Keratinocyte (primary cell): ENCODE measurements at regions not wholly inside any gene's neighbourhood (a gene's known extent, or its start where the extent isn't known, plus 50 kb on each side); places are given as distances from the start of the nearest gene placed in this dataset.

Experiments
- DNase-seq: peaks from one replicate; pipeline ENCODE4 v3.0.0-alpha.2; 2011; ENCODE audit warnings: low read depth, missing footprints, low spot score
- FAIRE-seq: peaks from 2 replicates; lab custom pipeline; 2011; peaks lifted over from hg19 to GRCh38; lab: Jason Lieb, UNC
- H2AFZ ChIP-seq: 2 replicates; pipeline ENCODE4 v1.6.0; 2012; ENCODE audit warnings: low read length, control low read depth, inconsistent platforms; ENCODE audit not compliant: control insufficient read depth
- H3K27ac ChIP-seq: 2 replicates; pipeline ENCODE4 v1.5.1; 2011; ENCODE audit warnings: low read length; ENCODE audit not compliant: control insufficient read depth, insufficient read depth
- H3K27me3 ChIP-seq: 3 replicates; pipeline ENCODE4 v1.6.0; 2011; ENCODE audit warnings: low read length; ENCODE audit not compliant: control insufficient read depth, insufficient read depth; ENCODE audit errors: extremely low read depth
- H3K36me3 ChIP-seq, 2 experiments: 2 replicates in 1 of 2; 3 replicates in 1 of 2; pipeline ENCODE4 v1.5.1; 2011; ENCODE audit warnings: low read length in 2 of 2, mild to moderate bottlenecking in 1 of 2; ENCODE audit not compliant: control insufficient read depth in 2 of 2, insufficient read depth in 2 of 2; ENCODE audit errors: extremely low read depth in 1 of 2
- H3K4me1 ChIP-seq: 3 replicates; pipeline ENCODE4 v1.5.1; 2011; ENCODE audit warnings: low read length; ENCODE audit not compliant: control insufficient read depth, insufficient read depth; ENCODE audit errors: extremely low read depth
- H3K4me2 ChIP-seq: 3 replicates; pipeline ENCODE4 v1.6.0; 2011; ENCODE audit warnings: low read depth, low read length; ENCODE audit not compliant: control insufficient read depth, insufficient read depth; ENCODE audit errors: extremely low read depth
- H3K4me3 ChIP-seq, 3 experiments: fragments of 200-600 bp in 1 of 3; sonication (generic) in 1 of 3; 2 replicates in 2 of 3; 3 replicates in 1 of 3; pipeline ENCODE4 v1.5.1; 2011 to 2016; ENCODE audit warnings: low read length in 3 of 3, mild to moderate bottlenecking in 3 of 3, control low read depth in 2 of 3, inconsistent platforms in 1 of 3, low read depth in 1 of 3, mixed read lengths in 1 of 3, mixed run types in 1 of 3, moderate library complexity in 1 of 3; ENCODE audit not compliant: control insufficient read depth in 2 of 3, insufficient read depth in 2 of 3; ENCODE audit errors: extremely low read depth in 1 of 3
- H3K79me2 ChIP-seq: 2 replicates; pipeline ENCODE4 v1.6.0; 2012; ENCODE audit warnings: low read length; ENCODE audit not compliant: control insufficient read depth, insufficient read depth
- H3K9ac ChIP-seq: 3 replicates; pipeline ENCODE4 v1.6.0; 2011; ENCODE audit warnings: low read length; ENCODE audit not compliant: control insufficient read depth, insufficient read depth; ENCODE audit errors: extremely low read depth
- H3K9me1 ChIP-seq: 3 replicates; pipeline ENCODE4 v1.6.0; 2011; ENCODE audit warnings: low read length; ENCODE audit not compliant: control insufficient read depth, insufficient read depth; ENCODE audit errors: extremely low read depth
- H3K9me3 ChIP-seq: 2 replicates; pipeline ENCODE4 v1.5.1; 2012; ENCODE audit warnings: low read depth, low read length; ENCODE audit not compliant: control insufficient read depth
- H4K20me1 ChIP-seq: 3 replicates; pipeline ENCODE4 v1.6.0; 2011; ENCODE audit warnings: low read length; ENCODE audit not compliant: control insufficient read depth, insufficient read depth; ENCODE audit errors: extremely low read depth
- EZH2 ChIP-seq: IDR thresholded peaks from one replicate; pipeline ENCODE4 v1.6.1; 2012; ENCODE audit warnings: inconsistent platforms, mild to moderate bottlenecking, low read length, moderate library complexity
- dilution Hi-C: fragments of 300-500 bp; cut with MboI; formaldehyde crosslinking; loops from one replicate; pipeline ENCODE4 v1.7.0; 2020; ENCODE audit warnings: low sequenced_read_pairs; ENCODE audit not compliant: extremely low pct_ligation_motif_present
- TF ChIP-seq, protein P1 (sequence below), 3 experiments: IDR thresholded peaks in 1 of 3; conservative IDR thresholded peaks in 1 of 3; optimal IDR thresholded peaks in 1 of 3; 2 replicates in 2 of 3; 3 replicates in 1 of 3; pipeline versions ENCODE3 to v1.5.1; 2011; ENCODE audit warnings: low read length in 3 of 3, mild to moderate bottlenecking in 3 of 3, moderate library complexity in 2 of 3, control low read depth in 1 of 3, inconsistent platforms in 1 of 3; ENCODE audit not compliant: insufficient read depth in 2 of 3; ENCODE audit errors: extremely low read depth in 1 of 3

DNA sequence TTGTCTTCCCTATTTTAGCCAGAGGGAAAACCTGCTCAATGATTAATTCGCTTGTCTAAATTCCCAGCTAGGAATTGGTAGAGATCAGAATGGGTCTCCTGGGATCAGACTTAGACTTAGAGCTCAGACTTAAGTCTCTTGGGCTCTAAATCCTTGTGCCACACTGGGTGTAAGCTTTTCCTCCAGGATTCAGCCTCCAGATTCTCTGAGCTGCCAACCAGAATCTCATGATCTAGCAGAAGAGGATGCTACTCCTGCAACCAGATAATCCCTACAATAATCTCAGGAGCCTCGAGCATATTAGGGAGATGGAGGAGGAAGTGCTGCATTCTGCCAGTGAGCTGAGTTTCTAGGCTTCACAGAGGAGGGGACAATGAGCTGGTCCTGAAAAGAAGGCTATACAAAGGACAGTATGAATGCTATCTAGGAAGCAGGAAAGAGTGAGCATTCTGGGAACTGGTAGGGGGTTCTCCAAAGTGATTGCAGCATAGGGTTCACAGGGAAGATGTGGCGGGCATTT lies 211.6 kb upstream of the SESN3 start:
- Histone ChIP-seq H3K79me2 (no peaks in the 10 kb centered on the region), H3K4me2 (no peak overlapping the region), H3K36me3 (no peaks in the 10 kb centered on the region), H2AFZ (no peak overlapping the region), H3K27ac (no peak overlapping the region), H4K20me1 (no peaks in the 10 kb centered on the region), H3K4me1 (peaks cover 11% of the 10 kb centered on the region), H3K9me3 (no peaks in the 10 kb centered on the region), H3K9me1 (no peaks in the 10 kb centered on the region), H3K27me3 (no peaks in the 10 kb centered on the region), H3K4me3 (no peak overlapping the region), H3K9ac (no peak overlapping the region)
- DNase-seq (no peak), FAIRE-seq (no peak)
- TF ChIP-seq, protein P1, sequence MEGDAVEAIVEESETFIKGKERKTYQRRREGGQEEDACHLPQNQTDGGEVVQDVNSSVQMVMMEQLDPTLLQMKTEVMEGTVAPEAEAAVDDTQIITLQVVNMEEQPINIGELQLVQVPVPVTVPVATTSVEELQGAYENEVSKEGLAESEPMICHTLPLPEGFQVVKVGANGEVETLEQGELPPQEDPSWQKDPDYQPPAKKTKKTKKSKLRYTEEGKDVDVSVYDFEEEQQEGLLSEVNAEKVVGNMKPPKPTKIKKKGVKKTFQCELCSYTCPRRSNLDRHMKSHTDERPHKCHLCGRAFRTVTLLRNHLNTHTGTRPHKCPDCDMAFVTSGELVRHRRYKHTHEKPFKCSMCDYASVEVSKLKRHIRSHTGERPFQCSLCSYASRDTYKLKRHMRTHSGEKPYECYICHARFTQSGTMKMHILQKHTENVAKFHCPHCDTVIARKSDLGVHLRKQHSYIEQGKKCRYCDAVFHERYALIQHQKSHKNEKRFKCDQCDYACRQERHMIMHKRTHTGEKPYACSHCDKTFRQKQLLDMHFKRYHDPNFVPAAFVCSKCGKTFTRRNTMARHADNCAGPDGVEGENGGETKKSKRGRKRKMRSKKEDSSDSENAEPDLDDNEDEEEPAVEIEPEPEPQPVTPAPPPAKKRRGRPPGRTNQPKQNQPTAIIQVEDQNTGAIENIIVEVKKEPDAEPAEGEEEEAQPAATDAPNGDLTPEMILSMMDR (optimal IDR thresholded peaks at IDR 0.05 in 1 of 3, IDR thresholded peaks at IDR 0.05 in 1 of 3, conservative IDR thresholded peaks at IDR 0.05 in 1 of 3; ENCODE audit: extremely low read depth in 1 of 3, insufficient read depth in 2 of 3, low read length in 3 of 3): no peak
- no peak for TF ChIP-seq EZH2
- dilution Hi-C loops: no loop called here

DNA sequence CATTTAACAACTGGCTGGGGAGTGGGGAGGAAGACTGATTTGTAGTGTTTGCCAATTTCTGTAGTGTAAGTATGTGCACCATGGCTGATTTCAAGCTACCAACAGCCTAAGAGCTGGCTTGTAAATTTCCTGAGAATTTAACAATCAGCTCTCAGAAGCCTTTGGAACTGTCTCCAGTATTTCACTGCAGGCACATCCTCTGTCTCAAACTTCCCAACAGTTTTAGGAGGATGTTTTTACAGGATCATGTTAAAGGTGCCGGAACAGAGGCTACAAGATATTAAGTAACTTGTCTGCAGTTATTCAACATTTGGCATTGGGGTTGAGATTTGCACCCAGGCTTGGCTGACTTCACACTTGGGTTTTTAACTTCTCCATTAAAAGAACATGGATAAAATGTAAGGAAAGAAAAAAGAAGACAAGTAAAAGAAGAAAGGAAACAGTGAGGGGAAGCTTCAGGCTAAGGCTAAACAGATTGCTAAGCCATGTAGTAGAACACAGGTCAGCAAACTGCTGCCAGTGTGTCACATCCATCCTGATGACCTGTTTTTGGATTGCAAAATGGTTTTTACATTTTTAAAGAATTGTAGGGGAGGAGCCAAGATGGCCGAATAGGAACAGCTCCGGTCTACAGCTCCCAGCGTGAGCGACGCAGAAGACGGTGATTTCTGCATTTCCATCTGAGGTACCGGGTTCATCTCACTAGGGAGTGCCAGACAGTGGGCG lies 204.8 kb upstream of the SESN3 start:
- H3K27me3 ChIP-seq: no peaks in the 10 kb centered on the region
- H3K9me1 ChIP-seq: no peaks in the 10 kb centered on the region
- dilution Hi-C loops: no loop called here
- no peak overlapping the region for H3K4me3 ChIP-seq
- no peaks in the 10 kb centered on the region for H4K20me1 ChIP-seq
- H3K79me2 ChIP-seq: no peaks in the 10 kb centered on the region
- H2AFZ ChIP-seq: no peak overlapping the region
- DNase-seq (no peak), FAIRE-seq (no peak)
- H3K4me2 ChIP-seq: no peak overlapping the region
- TF ChIP-seq, protein P1 (optimal IDR thresholded peaks at IDR 0.05 in 1 of 3, IDR thresholded peaks at IDR 0.05 in 1 of 3, conservative IDR thresholded peaks at IDR 0.05 in 1 of 3; ENCODE audit: extremely low read depth in 1 of 3, insufficient read depth in 2 of 3, low read length in 3 of 3): no peak
- TF ChIP-seq EZH2: no peak
- peaks cover 3% of the 10 kb centered on the region for H3K4me1 ChIP-seq
- H3K27ac ChIP-seq: no peak overlapping the region
- no peaks in the 10 kb centered on the region for H3K36me3 ChIP-seq
- no peak overlapping the region for H3K9ac ChIP-seq
- H3K9me3 ChIP-seq: no peaks in the 10 kb centered on the region
